ENCODE measurements at regions not wholly inside any gene's neighbourhood (a gene's known extent, or its start where the extent isn't known, plus 50 kb on each side); places are given as distances from the start of the nearest gene placed in this dataset.

- no peak for DNase-seq (ENCODE audit: low read depth)
- no peak overlapping the region for H3K4me3 ChIP-seq (ENCODE audit: low read depth, low read length)
- TF ChIP-seq CTCF (conservative IDR thresholded peaks at IDR 0.05; ENCODE audit: low read depth, low read length), result no peak
Measured at GRCh38 chr19:30742406-30742938, 370.3 kb downstream of the ZNF536 start.

GRCh38 chr19:30741566-30741965 is 369.4 kb downstream of the ZNF536 start:
- TF ChIP-seq CTCF (conservative IDR thresholded peaks at IDR 0.05; ENCODE audit: low read depth, low read length), result no peak
- no peak for DNase-seq (ENCODE audit: low read depth)

GRCh38 chr19:30739394-30739793 is 367.2 kb downstream of the ZNF536 start:
- H3K4me3 ChIP-seq (ENCODE audit: low read depth, low read length), result no peak overlapping the region
- DNase-seq (ENCODE audit: low read depth), result no peak
- no peak for TF ChIP-seq CTCF (conservative IDR thresholded peaks at IDR 0.05; ENCODE audit: low read depth, low read length)

More at GRCh38 chr19:30741566-30741965, 369.4 kb downstream of the ZNF536 start:
- no peak overlapping the region for H3K4me3 ChIP-seq (ENCODE audit: low read depth, low read length)

GRCh38 chr19:30738047-30738446 is 365.9 kb downstream of the ZNF536 start:
- no peak for TF ChIP-seq CTCF (conservative IDR thresholded peaks at IDR 0.05; ENCODE audit: low read depth, low read length)
- no peak overlapping the region for H3K4me3 ChIP-seq (ENCODE audit: low read depth, low read length)
- DNase-seq (ENCODE audit: low read depth), result no peak

- DNase-seq (ENCODE audit: low read depth), result no peak
- no peak overlapping the region for H3K4me3 ChIP-seq (ENCODE audit: low read depth, low read length)
- TF ChIP-seq CTCF (conservative IDR thresholded peaks at IDR 0.05; ENCODE audit: low read depth, low read length), result no peak
Measured at GRCh38 chr19:30734669-30735068, 362.5 kb downstream of the ZNF536 start.

- no peak overlapping the region for H3K4me3 ChIP-seq (ENCODE audit: low read depth, low read length)
- peak; percentile 7 for TF ChIP-seq CTCF (conservative IDR thresholded peaks at IDR 0.05; ENCODE audit: low read depth, low read length)
- no peak for DNase-seq (ENCODE audit: low read depth)
Measured at GRCh38 chr19:30733826-30734550, 361.8 kb downstream of the ZNF536 start.

- no peak overlapping the region for H3K4me3 ChIP-seq (ENCODE audit: low read depth, low read length)
- TF ChIP-seq CTCF (conservative IDR thresholded peaks at IDR 0.05; ENCODE audit: low read depth, low read length), result no peak
- DNase-seq (ENCODE audit: low read depth), result no peak
Measured at GRCh38 chr19:30731591-30731990, 359.4 kb downstream of the ZNF536 start.

Measured in choroid plexus epithelial cell (primary cell).